Cardiac muscle cell (in vitro differentiated cells and primary cell): ENCODE measurements at regions not wholly inside any gene's neighbourhood (a gene's known extent, or its start where the extent isn't known, plus 50 kb on each side); places are given as distances from the start of the nearest gene placed in this dataset.

Source experiments
- DNase-seq, 2 donors: peaks; one replicate each; pipeline versions ENCODE4 v3.0.0 to v3.0.0-alpha.2; 2010 to 2017; ENCODE audit warnings: low read depth in 1 of 2, low spot score in 1 of 2
- H3K27ac ChIP-seq: fragments of 200-600 bp; sonication (generic); 2 replicates; pipeline ENCODE4 v1.5.1; 2016
- H3K27me3 ChIP-seq: fragments of 200-600 bp; sonication (generic); 2 replicates; pipeline ENCODE4 v1.6.0; 2016; ENCODE audit warnings: control low read depth
- H3K36me3 ChIP-seq: fragments of 200-600 bp; sonication (generic); 2 replicates; pipeline ENCODE4 v1.5.1; 2016; ENCODE audit warnings: control low read depth
- H3K4me1 ChIP-seq: fragments of 200-600 bp; sonication (generic); 2 replicates; pipeline ENCODE4 v1.8.1; 2017; ENCODE audit warnings: low read depth, mild to moderate bottlenecking, mixed run types
- H3K4me3 ChIP-seq: fragments of 200-600 bp; sonication (generic); 2 replicates; pipeline ENCODE4 v1.5.1; 2016; ENCODE audit warnings: mild to moderate bottlenecking
- H3K9me3 ChIP-seq: fragments of 200-600 bp; sonication (generic); 2 replicates; pipeline ENCODE4 v1.5.1; 2017; ENCODE audit warnings: low read depth, mild to moderate bottlenecking, control low read depth
- TF ChIP-seq, protein P1 (sequence below): IDR thresholded peaks from 2 replicates; pipeline ENCODE4 v1.5.1; 2012; ENCODE audit warnings: low read depth, mild to moderate bottlenecking, low read length

DNA sequence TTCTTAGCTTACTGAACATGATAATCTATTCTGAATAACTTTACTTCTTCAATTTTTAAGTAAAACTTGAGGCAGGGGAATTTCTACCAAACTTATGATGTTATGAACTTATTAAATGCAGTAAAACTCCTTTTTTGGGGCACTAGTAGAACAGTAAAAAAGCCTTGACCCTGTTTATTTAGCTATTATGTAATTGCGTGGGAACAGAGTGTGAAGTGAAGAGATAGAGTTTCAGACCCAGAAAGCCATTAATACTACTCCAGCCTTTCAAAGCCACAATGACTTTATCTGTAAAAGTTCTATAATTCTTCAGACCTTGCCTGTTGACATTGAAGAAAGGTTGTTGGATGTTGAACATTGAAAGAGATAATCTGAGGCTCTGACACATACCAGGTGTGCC is 638.8 kb upstream of the GRM7 start:
- H3K27me3 ChIP-seq = no peaks in the 10 kb centered on the region
- no peak overlapping the region for H3K4me3 ChIP-seq
- H3K9me3 ChIP-seq = no peaks in the 10 kb centered on the region
- TF ChIP-seq, protein P1, sequence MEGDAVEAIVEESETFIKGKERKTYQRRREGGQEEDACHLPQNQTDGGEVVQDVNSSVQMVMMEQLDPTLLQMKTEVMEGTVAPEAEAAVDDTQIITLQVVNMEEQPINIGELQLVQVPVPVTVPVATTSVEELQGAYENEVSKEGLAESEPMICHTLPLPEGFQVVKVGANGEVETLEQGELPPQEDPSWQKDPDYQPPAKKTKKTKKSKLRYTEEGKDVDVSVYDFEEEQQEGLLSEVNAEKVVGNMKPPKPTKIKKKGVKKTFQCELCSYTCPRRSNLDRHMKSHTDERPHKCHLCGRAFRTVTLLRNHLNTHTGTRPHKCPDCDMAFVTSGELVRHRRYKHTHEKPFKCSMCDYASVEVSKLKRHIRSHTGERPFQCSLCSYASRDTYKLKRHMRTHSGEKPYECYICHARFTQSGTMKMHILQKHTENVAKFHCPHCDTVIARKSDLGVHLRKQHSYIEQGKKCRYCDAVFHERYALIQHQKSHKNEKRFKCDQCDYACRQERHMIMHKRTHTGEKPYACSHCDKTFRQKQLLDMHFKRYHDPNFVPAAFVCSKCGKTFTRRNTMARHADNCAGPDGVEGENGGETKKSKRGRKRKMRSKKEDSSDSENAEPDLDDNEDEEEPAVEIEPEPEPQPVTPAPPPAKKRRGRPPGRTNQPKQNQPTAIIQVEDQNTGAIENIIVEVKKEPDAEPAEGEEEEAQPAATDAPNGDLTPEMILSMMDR = no peak
- H3K27ac ChIP-seq = no peak overlapping the region
- DNase-seq = no peak
- H3K4me1 ChIP-seq = peaks cover 4% of the 10 kb centered on the region
- no peaks in the 10 kb centered on the region for H3K36me3 ChIP-seq

GRCh38 chr3:6223572-6223971 is 637.3 kb upstream of the GRM7 start:
- DNase-seq = no peak
- Histone ChIP-seq H3K36me3 (no peaks in the 10 kb centered on the region), H3K4me1 (peaks cover 4% of the 10 kb centered on the region), H3K9me3 (no peaks in the 10 kb centered on the region), H3K4me3 (no peak overlapping the region), H3K27me3 (no peaks in the 10 kb centered on the region), H3K27ac (no peak overlapping the region)
- TF ChIP-seq, protein P1 = no peak

DNA sequence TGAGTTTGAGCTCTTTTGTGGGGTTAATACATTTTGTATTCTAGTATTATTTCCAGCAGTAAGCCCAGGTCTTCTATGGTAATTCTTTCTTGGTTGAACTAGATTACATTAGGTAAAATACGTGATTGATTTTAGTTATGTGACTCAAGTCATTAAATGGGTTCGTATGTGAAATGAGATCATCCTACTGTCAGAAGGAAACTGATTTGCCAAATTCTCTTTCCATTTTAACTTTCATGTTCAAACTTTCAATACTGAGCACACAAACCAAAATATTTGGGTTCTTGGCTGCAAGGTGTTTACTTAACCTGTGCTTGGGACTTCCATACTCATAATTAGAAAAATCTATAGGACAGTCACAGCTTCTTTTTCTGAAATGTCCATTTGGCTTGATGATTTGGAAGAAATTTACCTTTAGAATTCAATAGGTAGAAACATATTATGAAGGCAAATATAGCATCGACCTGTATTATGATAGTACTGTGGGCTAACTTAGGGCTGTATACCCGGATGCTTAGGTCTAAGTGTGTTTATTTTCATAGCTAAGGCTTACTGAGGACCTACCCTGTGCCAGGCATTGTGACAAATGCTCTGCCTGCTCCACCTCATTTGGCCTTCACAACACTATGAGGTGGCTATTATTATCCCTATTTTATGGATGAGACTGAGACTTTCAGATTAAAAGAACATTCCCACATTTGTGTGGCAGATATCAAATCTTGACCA is 631.8 kb upstream of the GRM7 start:
- no peaks in the 10 kb centered on the region for H3K27me3 ChIP-seq
- DNase-seq = no peak
- no peaks in the 10 kb centered on the region for H3K36me3 ChIP-seq
- TF ChIP-seq, protein P1 = no peak
- H3K27ac ChIP-seq = no peak overlapping the region
- H3K4me3 ChIP-seq = no peak overlapping the region
- no peaks in the 10 kb centered on the region for H3K9me3 ChIP-seq
- H3K4me1 ChIP-seq = no peaks in the 10 kb centered on the region

- Histone ChIP-seq H3K27ac (no peak overlapping the region), H3K36me3 (no peaks in the 10 kb centered on the region), H3K27me3 (no peaks in the 10 kb centered on the region), H3K4me1 (no peaks in the 10 kb centered on the region), H3K4me3 (no peak overlapping the region), H3K9me3 (no peaks in the 10 kb centered on the region)
- no peak for DNase-seq
- TF ChIP-seq, protein P1 = no peak
Observed at GRCh38 chr3:6229778-6230410, 631.0 kb upstream of the GRM7 start.

DNA sequence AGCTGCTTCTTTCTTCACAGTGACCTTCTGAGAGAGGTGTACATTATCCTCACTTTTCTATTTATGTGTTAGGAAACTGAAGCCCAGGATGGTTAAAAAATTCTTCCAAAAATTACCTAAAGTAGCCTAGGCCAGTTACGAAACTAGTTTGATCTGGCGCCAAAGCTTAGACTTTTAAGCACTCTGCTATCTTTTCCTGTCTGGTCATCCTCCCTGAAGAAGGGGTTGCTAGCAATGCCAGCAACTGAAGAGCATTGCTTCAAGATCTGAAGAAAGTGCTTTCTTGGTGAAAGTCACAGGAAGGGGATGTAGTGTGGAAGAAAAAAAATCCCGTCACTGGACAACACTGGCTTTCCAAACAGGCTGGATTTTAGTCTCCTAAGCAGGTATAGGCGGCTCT is 618.8 kb upstream of the GRM7 start:
- H3K27me3 ChIP-seq = no peaks in the 10 kb centered on the region
- no peak overlapping the region for H3K4me3 ChIP-seq
- no peak overlapping the region for H3K27ac ChIP-seq
- H3K36me3 ChIP-seq = no peaks in the 10 kb centered on the region
- TF ChIP-seq, protein P1 = no peak
- no peaks in the 10 kb centered on the region for H3K9me3 ChIP-seq
- no peak for DNase-seq
- H3K4me1 ChIP-seq = peaks cover 8% of the 10 kb centered on the region
